ENCODE measurements at regions not wholly inside any gene's neighbourhood (a gene's known extent, or its start where the extent isn't known, plus 50 kb on each side); places are given as distances from the start of the nearest gene placed in this dataset.

DNA sequence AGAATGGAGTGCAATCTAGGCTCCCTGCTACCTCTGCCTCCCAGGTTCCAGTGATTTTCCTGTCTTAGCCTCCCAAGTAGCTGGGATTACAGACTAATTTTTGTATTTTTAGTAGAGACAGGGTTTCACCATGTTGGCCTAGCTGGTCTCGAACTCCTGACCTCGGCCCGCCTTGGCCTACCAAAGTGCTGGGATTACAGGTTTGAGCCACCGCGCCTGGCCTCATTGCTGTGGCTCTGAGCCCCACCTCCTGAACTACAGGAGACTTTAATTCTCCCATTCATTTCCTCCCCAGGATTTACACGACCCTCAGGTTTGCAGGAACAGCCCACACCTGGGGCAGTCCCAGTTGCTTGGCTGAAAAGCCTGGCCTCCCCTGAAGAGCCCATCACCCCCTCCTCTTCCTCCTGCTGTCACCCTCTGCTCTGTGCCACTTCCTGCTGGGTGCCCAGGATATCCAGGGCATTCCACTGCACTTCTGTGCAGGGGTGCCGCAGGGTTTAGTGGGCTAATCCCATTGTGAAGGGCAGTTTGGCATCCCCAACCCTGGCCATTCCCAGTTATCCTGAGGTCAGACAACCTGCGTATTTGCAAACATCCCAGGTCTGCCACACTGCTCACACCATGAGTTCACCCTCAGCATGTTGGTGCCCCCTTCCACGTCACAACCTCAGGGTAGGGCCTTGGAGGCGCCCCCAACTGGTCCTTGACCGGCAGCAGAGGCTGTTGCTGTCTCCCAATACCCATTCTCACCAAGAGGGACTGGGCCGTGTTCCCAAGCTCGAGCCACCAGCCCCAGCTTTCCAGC lies 265.0 kb upstream of the IRX4 start:
- DNase-seq, result no peak

DNA sequence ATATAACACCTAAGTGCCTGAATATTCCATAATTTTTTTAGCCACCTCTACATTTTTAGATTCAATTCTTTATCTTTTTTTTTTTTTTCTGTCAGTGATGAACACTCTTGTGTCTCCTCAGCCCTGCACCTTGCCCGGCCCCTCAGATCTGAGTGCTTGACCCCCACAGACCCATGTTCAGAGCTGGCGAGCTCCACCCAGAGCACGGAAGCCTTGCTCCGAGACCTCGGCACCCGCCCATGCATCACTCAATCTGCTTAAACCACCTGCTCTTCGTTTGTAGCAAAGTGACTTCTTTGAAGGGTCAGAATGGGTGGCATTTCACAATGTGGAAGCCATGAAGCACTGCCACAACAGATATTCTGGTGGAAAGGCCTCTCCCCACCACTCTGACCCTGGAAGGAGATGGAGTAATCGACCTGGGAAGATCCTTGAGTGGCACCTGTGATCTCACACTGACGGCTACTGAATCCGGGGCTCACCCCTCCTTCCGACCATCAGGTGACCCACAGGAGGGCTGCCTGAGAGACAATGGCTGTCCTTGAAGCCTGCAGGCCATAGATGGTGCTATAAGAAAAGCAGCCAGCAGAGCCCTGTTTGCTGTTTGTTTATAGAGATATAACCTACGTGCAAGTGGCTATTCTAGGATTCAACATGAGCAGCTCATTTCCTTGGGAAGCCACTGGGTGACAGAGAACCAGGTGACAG lies 261.1 kb upstream of the IRX4 start:
- DNase-seq, result no peak

DNA sequence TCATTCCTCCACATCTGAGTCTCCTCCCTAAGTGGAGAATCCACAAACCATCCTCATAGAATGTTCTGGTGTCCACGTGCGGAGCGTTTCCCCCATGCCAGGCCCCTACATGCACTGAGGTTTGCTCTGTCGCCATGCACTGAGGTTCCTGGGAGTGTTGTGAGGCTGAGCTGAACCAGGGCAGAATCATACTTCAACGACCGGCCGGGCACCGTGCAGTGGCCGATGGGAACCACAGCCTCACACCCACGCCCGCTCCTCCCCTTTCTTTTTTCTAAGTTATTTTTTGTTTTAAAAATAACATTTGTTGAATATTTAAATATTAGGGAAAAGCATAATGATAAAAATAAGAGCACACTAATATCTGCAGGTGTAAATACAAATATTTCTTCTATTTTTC lies 260.4 kb upstream of the IRX4 start:
- DNase-seq, result no peak

DNA sequence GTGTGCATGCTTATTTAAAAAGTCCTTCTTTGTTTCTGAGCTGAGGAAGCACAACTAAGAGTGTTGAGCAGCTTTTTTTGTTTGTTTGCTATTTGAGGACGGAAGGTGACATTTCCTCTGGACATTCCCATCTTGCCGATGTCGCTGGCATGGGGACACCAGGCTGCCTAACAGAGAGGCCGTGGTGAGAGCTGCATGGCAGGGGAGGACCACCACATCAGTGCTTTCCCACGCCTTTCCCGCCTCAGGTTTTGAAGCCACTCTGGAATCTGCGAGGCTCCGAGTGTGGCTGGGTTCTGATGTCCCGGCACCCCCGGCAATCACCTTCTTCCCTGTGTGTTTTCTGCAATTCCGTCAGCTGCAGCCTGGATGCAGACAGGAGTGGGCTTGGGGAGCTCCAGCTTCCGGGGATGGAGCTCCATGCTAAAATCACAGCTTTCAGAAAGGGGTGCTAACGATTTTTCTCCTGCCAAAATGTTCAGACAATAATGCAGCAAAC lies 259.8 kb upstream of the IRX4 start:
- DNase-seq, result no peak

DNA sequence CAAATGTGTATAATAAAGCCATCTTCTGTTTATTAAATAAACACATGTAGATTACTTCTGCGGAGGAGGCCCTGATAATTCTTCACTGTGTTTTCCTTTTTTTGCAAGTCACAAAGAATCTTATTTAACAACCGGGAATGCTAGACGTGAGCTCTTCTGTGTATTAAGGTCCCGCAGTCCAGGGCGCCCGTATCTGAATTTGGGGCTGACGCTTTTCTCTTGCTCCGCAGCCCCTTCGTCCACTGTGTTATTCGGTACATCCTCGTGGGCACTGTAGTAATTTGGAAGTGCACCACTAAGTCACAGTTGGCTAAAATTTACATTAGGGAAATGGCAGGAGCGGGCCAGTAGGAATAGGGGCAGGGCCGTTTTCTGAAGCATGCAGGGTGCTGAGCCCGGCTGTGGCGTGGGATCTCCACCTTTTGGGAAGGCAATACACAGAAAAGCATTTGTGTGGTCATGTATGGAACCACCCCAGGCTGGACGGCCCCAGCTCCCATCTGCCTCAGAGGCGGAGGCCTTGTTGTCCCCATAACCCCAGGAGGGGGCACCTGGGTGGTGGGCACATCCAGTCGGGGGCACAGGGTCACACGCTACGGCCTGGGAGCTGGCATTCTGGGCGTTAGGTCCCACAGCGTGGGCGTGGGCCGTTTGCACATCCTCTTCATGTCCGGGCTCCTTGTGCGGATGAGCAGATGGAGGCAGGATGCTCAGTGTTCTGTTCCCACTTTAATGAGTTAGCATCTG lies 258.7 kb upstream of the IRX4 start:
- no peak for DNase-seq

DNA sequence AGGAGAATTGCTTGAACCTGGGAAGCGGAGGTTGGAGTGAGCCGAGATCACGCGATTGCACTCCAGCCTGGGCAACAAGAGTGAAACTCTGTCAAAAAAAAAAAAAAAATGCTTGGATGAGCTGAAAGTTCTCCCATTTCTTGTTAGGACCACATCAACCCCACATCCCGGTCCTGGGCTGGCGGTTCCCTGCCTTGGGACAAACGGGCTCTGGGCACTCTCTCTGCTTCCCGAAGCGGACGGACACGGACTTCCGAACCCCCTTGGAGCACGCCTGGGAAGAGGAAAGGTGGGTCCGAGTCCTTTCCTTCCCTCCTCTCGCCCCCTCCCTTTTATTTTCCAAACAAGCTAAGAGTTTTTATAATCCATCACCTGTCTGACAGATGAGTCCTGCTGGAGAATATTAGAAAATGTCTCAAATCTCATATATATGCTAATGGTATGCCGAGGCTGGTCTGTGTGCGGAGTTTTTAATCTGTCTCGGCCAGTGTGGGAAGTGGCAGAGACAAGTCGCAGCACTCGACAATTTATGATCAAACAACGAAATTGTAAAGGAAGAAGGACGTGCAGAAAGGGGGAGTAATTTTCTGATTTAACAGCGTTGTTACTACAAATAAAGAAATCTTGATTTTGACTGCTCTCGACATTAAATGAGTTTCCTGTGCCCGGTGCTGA lies 257.9 kb upstream of the IRX4 start:
- no peak for DNase-seq

DNA sequence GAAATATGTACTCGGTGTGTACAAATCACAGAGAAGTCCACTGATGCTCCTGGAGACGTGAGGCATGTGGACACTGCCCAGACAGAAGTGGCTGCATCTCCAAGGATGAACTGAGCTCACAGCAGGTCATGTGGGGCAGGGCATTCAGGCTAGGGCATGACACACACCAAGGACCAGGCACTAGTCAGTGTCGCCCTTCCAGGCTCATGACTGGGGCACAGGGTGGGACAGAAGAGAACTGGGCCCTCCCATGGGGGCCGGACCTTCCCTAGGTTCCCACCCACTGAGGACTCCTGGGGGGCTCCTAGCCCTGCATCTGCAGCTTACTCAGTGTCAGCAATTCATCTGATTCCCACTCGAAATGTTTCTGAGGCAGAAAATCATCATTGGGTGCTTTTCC lies 256.8 kb upstream of the IRX4 start:
- no peak for DNase-seq

DNA sequence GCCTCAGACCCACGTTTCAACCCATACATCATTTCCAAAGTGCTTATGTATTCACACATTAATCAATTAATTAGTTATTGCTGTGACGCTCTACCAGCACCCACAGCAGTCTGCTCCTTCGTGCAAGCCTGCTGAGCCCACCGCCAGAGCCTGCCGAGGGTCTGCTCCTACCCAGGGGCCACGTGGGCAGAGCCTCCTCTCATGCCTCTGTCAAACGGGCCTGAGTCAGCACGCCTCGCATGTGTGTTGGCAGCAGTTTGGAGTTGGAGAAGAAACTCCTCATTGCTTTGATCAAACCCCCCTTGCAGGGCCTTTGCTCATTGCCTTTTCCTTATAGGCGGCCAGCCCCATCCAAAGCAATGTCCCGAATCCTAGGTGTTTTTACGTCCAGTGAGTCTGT lies 256.2 kb upstream of the IRX4 start:
- no peak for DNase-seq

DNA sequence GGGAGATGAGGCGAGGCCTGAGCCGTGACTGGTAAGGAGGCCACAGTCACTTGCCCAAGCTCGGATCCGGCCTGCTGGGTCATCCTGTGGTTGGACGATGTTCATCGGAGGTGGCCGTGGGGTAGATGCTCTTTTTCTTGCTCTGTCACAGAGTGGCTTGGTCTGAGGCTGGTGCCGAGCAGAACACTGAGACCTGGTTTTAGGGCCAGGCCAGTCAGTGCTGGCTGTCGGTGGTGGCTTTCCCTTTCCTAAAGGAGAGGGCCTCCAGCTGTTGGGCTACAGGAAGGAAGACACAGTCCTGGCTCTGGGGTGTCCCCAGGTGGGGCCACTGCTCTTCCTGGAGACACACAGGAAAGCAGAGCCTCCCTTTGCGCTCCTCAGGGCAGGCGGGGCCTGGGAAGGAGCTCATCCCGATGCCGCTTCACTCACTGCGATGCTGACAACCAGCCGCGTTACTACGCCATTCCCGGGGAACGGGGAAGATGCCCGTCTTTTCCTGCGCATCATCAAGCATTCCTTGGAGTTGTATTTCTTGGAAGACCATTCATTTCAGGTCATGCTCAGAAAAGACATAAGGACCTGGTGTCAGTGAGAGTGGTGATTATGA lies 254.8 kb upstream of the IRX4 start:
- no peak for DNase-seq

DNA sequence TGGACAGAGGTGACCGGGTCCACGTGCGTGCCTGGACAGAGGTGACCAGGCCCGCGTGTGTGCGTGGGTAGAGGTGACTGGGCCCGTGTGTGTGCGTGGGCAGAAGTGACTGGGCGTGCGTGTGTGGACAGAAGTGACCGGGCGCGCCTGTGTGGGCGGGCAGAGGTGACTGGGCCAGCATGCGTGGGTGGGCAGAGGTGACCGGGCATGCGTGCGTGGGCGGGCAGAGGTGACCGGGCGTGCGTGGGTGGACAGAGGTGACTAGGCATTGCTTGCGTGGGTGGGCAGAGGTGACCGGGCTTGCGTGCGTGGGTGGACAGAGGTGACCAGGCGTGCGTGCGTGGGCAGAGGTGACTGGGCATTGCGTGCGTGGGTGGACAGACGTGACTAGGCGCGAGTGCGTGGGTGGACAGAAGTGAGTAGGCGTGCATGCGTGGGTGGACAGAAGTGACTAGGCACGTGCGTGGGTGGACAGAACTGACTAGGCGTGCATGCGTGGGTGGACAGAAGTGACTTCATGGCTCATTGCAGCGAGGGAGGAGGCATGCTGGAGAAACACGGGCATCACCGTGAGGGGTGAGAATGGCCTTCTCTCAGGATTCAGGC lies 254.1 kb upstream of the IRX4 start:
- no peak for DNase-seq

DNA sequence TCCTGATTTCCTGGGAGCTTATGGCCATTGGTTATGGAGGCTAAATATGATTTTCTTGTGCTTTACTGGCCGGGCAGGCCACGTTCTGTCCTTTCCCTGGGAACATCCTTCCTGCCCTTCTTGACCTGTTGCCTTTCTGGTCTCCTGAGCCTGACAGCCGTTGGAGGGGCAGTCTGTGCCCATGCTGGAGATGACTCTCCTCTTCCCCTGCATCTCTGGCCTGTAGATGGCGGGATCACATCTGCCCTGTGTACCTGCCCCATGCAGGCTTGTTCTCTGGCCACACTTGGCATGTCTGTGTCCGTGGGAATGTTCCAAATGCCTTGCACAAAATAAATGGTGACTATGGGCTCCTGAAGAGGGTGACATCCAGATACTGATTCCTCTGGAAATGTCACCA lies 253.1 kb upstream of the IRX4 start:
- no peak for DNase-seq

DNA sequence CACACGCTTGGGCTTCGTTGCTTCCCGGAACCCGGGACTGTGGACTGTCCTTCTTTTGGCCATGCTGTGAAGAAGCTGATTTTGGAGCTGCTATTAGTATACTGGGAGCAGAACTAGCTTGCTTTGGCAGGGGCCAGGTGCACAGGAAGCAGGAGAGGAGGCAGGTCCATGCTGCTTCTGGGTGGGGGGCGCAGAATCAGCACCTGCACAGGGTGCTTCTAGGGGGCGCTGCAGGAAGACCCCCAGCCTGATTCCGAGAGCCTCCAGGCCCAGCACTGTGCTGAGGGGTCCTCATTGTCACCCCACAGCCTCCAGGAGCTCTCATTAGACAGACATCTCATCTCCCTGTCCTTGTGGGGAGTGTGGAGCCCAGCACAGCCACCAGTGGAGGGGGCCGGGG lies 252.6 kb upstream of the IRX4 start:
- no peak for DNase-seq

DNA sequence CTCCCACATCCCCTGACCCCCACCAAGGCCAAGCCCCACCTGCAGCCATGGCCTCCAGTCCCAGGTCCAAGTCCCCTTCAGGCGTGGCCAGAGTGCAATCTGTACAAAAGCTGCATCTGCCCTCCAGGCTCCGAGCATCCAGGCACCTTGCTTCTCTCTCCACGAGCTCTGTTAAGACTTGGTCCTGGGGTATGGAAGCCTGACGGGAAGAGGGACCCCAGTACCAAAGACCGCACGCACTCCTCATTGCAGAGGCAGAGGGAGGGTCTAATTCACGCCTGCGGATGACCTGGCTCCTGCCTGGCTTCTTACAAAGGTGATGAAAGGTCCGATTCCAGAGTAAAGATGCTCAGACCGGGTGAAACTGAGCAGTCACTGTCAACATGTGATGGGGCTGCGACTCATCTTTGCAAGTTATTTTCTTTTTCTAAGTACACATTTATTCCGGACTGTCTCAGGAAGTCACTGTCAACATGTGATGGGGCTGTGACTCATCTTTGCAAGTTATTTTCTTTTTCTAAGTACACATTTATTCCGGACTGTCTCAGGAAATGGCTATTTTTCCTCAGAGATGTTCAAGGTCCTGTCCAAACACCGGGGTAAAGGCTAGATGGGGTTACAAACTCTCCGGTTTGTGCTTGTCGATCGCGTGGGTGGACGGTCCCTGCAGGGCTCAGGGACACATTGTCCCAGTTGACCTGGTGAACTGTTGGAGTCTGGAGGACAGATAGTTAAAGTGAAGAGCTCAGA lies 252.0 kb upstream of the IRX4 start:
- no peak for DNase-seq

DNA sequence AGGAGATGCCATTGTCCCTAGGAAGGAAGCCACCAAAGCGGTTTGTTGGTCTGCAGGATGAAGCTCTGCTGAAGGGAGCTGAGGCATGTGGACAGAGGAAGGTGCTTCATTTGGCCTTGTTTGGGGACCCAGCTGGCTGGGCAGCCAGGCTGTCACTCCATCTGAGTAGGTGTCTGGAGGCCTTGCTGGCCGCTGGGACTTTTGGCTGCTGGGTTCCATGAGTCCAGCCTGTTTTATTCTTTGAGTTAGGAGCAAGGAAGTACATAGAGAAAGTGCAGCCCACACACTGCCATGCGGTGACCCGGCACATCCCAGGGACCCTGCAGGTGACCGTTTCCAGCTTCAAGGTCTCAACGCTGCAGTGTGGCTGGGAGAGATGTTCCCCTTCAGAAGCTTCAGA lies 251.2 kb upstream of the IRX4 start:
- DNase-seq, result no peak

DNA sequence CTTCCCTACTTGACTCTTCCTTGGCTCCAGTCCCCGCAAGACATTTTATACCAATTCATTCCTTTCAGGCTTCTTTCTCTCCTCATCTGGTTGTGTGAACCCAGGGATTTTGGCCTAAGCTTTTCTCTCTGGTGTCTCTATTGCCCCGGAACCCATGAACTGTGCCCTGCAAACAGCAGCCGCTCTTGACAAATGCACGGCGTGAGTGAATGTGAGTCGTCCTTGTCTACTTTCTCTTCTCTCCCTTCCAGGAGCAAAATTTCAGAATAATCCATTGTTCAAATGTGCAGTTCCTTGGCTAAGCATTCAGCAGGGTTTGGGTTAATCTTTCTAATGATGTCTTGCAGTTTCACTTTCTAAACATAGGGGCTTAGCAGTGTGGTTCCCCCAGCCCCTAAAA lies 250.4 kb upstream of the IRX4 start:
- no peak for DNase-seq

DNA sequence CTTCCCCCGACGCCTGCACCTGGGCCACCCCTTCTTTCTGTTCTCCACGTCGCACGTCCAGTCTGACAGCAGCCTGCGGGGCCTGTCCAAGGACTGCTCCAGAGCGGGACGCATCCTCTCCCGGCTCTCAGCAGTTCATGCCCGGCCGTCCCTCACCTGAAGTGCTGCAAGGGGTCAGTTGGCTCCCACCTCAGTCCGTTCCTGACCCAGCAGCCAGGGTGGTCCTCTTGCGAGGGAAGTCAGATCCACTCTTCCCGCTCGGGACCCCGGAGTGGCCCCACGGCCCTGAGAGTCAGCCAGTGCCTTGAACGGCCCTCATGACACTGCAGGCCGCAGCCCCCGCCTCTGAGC lies 249.7 kb upstream of the IRX4 start:
- no peak for DNase-seq

DNA sequence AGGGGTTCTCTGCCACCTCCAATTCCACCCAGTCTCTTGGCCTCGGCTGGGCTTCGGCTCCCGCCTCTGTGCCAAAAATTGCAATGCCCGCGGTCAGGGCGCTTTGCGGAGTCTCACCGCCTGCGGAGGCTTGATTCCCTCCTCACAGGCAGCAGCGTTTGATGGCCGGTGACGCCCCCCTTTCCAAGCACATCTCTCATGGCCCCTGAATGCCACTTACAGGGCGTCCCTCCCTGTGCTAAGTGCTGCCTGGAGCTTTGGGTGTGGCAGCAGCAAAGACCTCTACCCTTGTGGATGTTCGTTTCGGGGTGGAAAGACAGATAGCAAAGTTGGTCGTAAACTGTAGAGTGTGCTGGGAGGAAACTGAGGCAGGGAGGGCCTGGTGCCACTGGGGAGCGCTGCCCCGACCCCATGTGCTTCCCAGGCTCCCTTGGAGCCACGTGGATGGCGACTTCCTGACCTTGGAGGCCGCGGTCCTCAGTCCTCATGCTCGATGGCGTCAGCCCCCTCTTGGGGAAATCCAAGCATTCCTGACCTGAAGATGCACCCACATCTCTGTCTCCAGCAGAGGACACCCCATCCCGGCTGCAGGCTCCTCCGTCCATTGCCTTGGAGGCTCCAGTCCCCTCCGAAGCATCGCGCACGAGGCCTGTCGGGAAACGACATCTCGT lies 249.2 kb upstream of the IRX4 start:
- no peak for DNase-seq

DNA sequence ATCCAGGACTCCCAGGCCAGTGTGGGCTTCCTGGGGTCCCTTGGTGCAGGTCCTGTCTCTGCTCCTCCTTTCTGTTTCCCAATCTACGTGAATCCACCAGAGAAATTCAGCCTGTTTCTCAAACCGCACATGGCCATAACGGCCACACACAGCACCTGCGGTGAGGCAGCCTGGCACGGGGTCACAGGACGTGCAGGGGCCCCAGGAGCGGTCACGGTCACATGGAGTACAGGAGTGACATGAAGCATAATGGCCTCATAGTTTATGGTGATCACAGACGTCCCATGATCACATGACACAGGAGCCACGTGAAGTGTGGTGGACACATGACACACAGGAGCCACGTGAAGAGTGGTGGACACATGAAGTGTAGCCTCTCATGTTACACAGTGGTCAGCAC lies 248.5 kb upstream of the IRX4 start:
- DNase-seq, result no peak

DNA sequence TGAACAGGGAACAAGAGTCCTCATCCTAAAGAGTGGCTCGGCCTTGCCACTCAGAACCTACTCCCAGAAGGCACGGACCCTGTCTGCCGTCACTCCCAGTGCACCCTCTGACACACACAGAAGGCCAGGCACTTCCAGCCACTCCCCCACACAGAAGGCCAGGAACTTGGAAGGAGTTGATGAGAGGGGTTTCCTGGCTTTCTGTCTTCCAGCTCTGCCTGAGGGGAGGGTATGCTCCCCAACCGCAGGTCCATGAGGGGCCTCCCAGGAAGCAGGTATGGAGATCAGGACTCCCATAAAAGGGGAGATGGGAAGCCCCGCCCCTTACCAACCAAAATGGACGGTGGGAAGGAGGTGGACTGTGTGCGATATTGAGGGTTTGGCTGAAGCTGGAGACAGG lies 247.6 kb upstream of the IRX4 start:
- DNase-seq, result no peak

DNA sequence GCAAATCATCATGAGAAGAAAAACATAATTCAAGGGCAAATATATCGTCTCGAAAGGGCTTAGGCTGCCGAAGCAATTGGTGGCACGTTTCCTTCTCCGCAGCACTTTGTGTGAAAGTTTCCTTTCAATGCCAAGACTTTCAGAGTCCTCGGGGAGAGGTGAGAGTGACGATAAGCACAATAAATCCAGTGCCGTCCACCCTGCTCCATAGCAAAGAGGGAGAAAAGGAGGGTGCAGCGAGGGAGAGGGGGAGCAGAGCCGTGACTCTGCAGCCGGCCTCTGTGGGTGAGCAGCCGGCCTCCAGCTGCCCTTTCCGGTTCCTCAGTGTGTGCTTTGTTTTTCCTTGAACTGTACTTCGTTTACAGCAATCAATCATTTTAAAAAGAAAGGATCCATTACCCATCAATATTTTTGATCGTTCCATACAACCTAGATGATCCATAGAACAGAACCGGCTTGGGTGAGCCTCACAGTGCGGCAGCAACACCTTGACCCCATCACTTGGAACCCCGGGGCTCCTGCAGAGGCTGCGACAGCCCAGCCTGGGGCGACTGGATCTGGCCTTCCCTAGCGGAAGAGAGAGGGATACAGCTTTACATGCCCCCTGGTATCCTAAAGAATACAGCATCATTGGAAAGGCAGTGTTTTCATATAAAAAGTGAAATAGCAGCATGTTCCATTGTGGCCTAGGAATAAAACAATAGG lies 247.0 kb upstream of the IRX4 start:
- no peak for DNase-seq

Measured in left kidney (tissue), 1 donor.